ENCODE measurements at regions not wholly inside any gene's neighbourhood (a gene's known extent, or its start where the extent isn't known, plus 50 kb on each side); places are given as distances from the start of the nearest gene placed in this dataset.

DNA sequence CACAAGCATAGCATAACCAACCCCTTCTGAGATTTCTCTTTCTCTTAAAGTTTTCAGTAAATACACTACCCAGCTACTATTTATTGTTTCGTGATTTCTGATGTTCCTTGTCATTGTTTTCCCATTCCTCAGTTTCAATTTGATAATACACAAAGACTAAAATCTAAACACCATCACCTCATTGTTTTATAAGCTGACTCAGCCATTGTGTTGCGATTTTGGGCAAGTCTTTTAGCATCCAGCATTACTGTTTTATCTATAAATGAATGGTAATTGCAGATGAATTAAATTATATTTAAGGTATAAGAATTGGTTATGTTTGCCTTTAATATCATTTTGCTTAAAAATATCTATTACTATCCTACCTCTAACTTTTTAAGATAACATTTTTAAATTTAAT, 1308.5 kb downstream of the PLA2G4A start:
- peaks cover 3% of the 10 kb centered on the region for H3K9me3 Mint-ChIP-seq (ENCODE audit: low read depth)
- TF ChIP-seq CTCF (IDR thresholded peaks at IDR 0.05; ENCODE audit: unreplicated experiment): no peak
- no peak for DNase-seq (ENCODE audit: low spot score, unreplicated experiment)
- no peak overlapping the region for H3K27ac Mint-ChIP-seq
- H3K27me3 Mint-ChIP-seq: no peaks in the 10 kb centered on the region
- H3K4me1 Mint-ChIP-seq (ENCODE audit: low read depth): no peaks in the 10 kb centered on the region
- H3K36me3 Mint-ChIP-seq (ENCODE audit: insufficient read depth): no peaks in the 10 kb centered on the region
- H3K4me3 Mint-ChIP-seq (ENCODE audit: low read depth): no peak overlapping the region

DNA sequence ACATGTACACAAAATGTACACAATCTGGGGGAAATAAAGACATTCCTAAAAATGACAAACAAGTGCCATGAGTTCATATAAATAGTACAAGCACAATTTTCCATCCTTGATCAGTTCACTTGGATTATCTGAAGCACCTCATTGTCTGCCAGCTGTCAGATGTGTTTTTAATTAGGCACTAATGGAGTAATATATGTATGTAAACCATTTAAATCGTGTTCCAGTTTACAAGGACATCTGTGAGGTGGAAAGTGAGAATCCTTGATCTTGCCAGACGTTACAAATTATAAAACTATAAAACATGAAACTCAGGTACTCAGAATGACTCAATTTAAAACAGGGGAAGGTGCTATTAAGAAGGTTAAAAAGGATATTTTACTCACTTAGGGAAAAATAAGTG, 1312.2 kb downstream of the PLA2G4A start:
- no peak overlapping the region for H3K4me3 Mint-ChIP-seq (ENCODE audit: low read depth)
- peaks cover 6% of the 10 kb centered on the region for H3K9me3 Mint-ChIP-seq (ENCODE audit: low read depth)
- no peak for DNase-seq (ENCODE audit: low spot score, unreplicated experiment)
- H3K27ac Mint-ChIP-seq: no peak overlapping the region
- no peaks in the 10 kb centered on the region for H3K4me1 Mint-ChIP-seq (ENCODE audit: low read depth)
- TF ChIP-seq CTCF (IDR thresholded peaks at IDR 0.05; ENCODE audit: unreplicated experiment): no peak
- H3K36me3 Mint-ChIP-seq (ENCODE audit: insufficient read depth): no peaks in the 10 kb centered on the region
- no peaks in the 10 kb centered on the region for H3K27me3 Mint-ChIP-seq

- Mint-ChIP-seq H3K9me3 (ENCODE audit: low read depth) (no peaks in the 10 kb centered on the region), H3K27me3 (no peaks in the 10 kb centered on the region), H3K4me1 (ENCODE audit: low read depth) (no peaks in the 10 kb centered on the region), H3K27ac (no peak overlapping the region), H3K36me3 (ENCODE audit: insufficient read depth) (no peaks in the 10 kb centered on the region), H3K4me3 (ENCODE audit: low read depth) (no peak overlapping the region)
- no peak for TF ChIP-seq CTCF (IDR thresholded peaks at IDR 0.05; ENCODE audit: unreplicated experiment)
- no peak for DNase-seq (ENCODE audit: low spot score, unreplicated experiment)
Observed at GRCh38 chr1:188154196-188154595, 1325.4 kb downstream of the PLA2G4A start.

DNA sequence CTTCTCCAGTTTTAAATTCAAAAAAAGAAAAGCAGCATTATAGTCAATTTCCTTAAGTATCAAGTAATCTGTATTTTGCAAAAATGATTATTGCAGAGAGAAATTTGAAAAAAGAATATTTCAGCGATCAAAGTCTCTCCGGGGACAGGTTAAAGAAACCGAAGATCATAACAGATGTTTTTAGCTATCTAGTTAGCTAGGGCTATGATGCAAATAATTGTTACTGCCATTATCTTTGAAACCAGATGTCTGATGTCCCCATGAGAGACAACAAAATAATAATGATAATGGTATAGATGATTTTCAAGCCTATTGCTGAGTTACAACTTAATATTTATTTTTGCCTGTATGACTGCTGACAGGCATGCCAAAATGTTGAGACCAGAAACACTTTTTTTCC, 1326.0 kb downstream of the PLA2G4A start:
- no peak for TF ChIP-seq CTCF (IDR thresholded peaks at IDR 0.05; ENCODE audit: unreplicated experiment)
- Mint-ChIP-seq H3K27me3 (no peaks in the 10 kb centered on the region), H3K36me3 (ENCODE audit: insufficient read depth) (no peaks in the 10 kb centered on the region), H3K27ac (no peak overlapping the region), H3K9me3 (ENCODE audit: low read depth) (no peaks in the 10 kb centered on the region), H3K4me1 (ENCODE audit: low read depth) (no peaks in the 10 kb centered on the region), H3K4me3 (ENCODE audit: low read depth) (no peak overlapping the region)
- no peak for DNase-seq (ENCODE audit: low spot score, unreplicated experiment)

GRCh38 chr1:188155261-188155660, 1326.5 kb downstream of the PLA2G4A start:
- no peak overlapping the region for H3K4me3 Mint-ChIP-seq (ENCODE audit: low read depth)
- DNase-seq (ENCODE audit: low spot score, unreplicated experiment): no peak
- H3K4me1 Mint-ChIP-seq (ENCODE audit: low read depth): no peaks in the 10 kb centered on the region
- no peaks in the 10 kb centered on the region for H3K27me3 Mint-ChIP-seq
- no peaks in the 10 kb centered on the region for H3K36me3 Mint-ChIP-seq (ENCODE audit: insufficient read depth)
- H3K9me3 Mint-ChIP-seq (ENCODE audit: low read depth): no peaks in the 10 kb centered on the region
- no peak for TF ChIP-seq CTCF (IDR thresholded peaks at IDR 0.05; ENCODE audit: unreplicated experiment)
- no peak overlapping the region for H3K27ac Mint-ChIP-seq

All from progenitor cell of endocrine pancreas (in vitro differentiated cells).